ELF-1 (cell line): ENCODE measurements at regions not wholly inside any gene's neighbourhood (a gene's known extent, or its start where the extent isn't known, plus 50 kb on each side); places are given as distances from the start of the nearest gene placed in this dataset.

Source experiments
- DNase-seq: peaks from one replicate; pipeline ENCODE4 v3.0.0-alpha.2; 2016; ENCODE audit warnings: low read depth, low spot score

GRCh38 chr5:17761326-17761725, 127.1 kb downstream of the TAF11L14 start:
- DNase-seq: no peak

GRCh38 chr5:17763301-17763700, 129.0 kb downstream of the TAF11L14 start:
- no peak for DNase-seq

GRCh38 chr5:17766031-17766430, 131.8 kb downstream of the TAF11L14 start:
- no peak for DNase-seq

GRCh38 chr5:17769277-17769676, 135.0 kb downstream of the TAF11L14 start:
- DNase-seq: no peak

DNA sequence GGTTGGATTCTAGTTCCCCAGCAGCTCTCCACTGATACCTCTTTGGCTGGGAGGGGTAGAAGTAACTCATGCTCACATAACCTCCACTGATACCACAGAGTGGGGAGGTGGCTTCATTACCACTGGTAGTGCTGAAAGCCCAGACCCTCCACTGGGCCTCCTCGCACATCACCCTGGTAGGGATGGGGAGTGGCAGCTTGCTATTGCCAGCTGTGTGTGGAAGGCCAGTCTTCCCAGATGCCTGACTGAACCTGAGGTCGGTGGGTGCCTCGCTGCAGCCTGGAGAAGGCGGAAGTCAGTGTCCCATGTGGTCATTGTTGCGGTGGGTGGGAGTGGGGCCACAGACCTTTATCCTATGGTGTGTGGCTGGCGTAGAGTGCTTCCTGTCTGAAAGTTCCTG, 138.0 kb downstream of the TAF11L14 start:
- DNase-seq: no peak

DNA sequence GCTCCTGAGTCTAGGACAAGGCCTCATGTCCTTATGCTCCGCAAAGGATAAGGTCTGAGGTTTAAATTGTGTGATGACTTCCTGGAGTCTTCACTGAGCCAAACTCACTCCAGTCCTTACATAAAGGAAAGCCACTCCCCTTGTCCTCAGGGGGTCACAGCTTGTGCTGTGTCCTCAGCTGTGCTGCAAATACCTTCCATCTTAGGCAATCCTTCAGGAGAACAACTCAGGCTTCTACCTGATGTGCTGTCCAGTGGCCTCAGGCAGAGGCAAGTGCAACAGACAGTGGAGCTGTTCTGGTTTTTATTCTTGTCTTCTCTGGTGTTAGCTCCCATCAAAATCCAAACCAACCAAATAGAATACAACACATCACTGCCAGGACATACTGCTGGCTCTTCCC, 151.5 kb downstream of the TAF11L14 start:
- peak; percentile 75 for DNase-seq

DNA sequence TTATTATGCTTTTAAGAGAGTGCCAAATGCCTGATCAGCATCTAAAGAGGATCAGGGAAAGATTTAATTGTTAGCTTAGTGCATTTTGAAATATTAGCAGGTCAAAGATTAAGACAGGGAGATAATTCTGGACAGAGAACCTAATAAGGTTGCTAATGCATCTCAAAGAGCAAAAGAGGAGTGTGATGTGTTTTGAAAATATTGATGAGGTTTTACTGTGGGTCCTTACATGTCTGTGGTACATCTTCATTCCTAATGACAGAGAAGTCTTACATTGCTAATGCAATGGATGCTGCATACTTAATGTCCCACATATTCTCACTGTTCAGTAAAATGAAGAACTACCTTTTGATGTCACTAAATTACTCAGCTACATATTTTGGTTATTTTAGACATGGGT, 154.1 kb downstream of the TAF11L14 start:
- no peak for DNase-seq

DNA sequence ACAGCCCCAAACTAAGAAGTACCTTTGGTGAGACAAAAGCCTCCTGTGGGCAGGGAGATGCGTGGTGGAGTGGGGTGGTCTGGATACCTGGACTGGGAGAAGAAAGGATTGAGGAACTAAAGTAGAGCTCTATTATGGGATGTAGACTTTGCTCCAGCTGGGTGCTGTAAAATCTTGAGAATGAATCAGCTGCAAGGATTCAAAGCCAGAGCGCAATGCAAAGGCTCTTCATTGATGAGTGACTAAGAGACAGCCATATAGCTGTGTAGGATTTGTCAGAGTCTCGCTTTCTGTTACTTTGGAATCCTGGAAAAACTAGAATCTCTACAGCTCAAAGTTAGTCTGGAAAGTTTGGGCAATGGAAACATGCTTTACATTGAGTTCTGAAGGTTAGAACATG, 159.9 kb downstream of the TAF11L14 start:
- no peak for DNase-seq

- no peak for DNase-seq
These were observed 160.6 kb downstream of the TAF11L14 start for GRCh38 chr5:17794815-17795214.

- DNase-seq: no peak
These were observed 161.9 kb downstream of the TAF11L14 start for GRCh38 chr5:17796142-17796541.

DNA sequence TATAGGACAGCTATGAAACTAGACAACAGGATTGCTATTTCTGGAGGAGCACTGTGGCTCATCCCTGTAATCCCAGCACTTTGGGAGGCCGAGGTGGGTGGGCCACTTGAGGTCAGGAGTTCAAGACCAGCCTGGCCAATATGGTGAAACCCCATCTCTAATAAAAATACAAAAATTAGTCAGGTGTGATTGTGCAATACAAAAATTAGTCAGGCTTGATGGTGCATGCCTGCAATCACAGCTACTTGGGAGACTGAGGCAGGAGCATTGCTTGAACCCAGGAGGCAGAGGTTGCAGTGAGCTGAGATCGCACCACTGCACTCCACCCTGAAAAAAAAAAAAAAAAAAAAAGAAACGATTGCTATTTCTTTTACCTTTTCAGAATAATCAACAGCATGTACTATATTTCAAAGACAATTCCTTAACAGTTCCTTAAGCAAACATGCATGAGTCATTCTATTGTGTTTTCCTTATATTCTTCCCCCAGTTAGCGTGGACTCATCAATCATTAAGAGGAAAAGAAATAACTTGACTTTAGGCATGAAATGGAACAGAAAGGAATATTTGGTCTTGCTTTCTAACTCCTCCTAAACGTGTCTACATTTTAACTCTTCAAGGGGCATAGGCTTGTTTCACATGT, 162.6 kb downstream of the TAF11L14 start:
- no peak for DNase-seq

DNA sequence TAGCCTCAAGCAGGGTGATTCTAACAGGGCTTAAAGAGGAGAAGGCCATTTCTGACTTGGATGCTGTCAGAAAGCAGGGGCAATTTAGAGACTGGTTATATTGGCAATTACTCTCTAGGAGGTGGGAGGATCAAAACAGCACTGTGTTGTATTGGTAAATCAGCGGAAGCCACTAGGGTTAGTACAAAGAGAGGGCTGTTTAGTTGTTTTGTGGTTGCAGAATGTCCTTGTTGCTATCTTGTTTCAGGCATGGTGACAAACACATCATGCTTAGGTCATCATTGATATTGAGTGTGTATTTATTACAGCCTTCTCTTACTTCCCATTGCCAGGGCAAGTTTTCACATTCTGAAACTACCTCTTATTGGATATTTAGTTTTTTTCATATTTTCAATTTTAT, 165.3 kb downstream of the TAF11L14 start:
- peak; percentile 4 for DNase-seq

DNA sequence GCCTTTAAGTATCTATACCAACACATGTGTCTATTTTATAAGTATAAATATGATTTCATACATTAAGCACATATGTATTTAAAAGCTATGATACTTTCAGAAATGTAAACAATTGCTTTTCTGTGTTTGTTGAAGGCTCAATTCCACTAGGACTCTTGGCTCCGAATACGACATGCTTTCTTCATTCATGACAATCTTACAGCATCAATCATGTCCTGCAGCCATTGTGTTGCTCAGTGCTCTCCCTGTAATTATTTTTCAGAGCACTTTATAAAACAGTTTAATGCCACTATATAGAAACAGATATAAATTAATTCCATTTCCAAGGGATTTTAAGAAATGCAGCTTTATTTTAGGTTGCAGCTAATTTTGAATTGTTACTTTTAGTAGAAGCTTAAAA, 167.3 kb downstream of the TAF11L14 start:
- no peak for DNase-seq

DNA sequence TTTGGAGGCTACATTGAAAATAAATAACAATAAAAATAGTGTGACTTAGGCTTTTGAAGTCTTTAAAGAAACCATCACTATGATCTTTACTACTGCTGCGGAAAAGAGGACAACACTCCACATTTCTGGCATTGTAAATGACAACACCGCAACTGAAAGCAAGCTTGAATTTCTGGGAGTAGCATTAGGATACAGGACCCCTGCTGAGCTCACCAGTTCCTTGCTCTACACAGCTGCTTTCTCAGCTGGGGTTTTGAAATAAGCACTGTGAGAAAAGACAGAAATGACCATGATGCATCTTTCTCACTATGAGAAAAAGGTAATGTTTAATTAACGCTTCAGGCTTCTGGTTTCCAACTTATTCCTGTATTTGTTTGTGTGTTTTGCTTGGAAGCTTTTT, 168.0 kb downstream of the TAF11L14 start:
- DNase-seq: peak; percentile 6

DNA sequence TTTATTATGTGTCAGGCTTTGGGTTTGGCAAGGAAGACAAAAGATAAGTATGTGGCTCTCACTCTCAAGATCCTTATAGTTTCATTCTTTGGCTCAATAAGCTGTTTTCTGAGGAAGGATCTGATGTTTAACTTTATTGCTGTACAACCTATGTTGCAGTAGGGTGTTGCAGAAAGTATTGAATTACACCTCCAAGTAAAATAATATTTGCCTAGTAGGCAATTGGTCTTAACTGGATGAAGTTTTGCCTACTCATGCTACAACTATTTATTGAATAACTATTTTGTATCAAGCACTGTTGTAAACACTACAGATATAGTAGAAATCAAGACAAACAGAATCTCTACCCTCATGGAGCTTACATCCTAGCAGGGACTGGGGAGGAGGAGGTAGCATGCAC, 169.7 kb downstream of the TAF11L14 start:
- DNase-seq: no peak

DNA sequence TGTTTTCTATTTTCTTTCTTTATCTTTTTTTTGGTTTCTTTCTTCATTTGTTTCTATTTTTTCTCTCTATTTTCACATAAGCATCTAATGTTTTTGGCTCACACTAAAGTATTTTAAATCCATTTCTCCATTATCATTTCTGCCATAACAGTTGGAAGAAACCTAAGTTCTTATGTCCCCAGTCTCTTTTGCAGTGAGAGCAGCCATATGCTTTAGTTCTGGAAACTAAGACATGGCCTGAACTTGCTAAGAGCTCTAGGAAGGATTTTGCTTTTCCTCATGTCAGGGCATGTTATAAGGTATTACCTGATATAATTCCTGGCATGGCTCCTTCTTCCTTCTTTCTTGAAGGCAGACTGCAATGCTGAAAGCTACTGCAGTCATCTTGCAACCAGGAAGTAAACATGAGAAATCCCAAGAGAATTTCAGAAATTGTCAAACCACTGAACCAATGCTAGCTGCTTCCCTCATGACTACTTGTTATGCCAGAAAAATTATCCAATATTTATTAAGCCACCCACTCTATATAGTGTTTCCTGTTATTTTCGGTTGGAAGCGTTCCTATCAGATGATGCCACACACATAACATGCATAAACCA, 171.1 kb downstream of the TAF11L14 start:
- no peak for DNase-seq

DNA sequence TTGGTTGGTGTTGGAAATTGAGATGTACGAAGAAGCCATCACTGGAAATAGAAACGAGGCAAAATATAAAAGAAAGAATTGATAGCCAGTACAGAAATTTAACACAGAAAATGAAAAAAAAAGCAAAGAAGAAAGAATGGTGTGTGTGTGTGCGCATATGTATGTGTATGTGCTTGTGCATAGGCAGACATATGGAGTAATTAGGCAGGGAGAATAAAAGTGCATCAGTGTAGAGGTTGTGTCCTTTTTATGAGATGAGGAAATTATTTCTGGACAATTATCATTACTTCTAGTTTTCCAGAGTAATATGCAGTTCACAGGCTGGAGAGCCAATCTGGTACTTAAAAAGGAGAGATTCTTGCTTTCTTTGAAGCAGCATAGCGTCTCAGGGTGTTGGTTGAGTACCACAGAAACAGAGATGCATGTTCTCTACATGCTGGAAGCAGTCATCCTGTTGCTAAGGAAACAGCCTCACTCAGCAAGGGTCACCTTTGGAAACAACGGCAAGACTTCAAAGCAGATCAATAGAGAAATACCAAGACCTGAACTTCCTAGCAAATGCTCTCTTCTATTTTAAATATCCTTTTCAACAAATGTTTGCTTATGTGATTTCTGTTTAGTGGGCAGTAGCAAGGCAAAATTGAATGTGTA, 172.7 kb downstream of the TAF11L14 start:
- DNase-seq: no peak

DNA sequence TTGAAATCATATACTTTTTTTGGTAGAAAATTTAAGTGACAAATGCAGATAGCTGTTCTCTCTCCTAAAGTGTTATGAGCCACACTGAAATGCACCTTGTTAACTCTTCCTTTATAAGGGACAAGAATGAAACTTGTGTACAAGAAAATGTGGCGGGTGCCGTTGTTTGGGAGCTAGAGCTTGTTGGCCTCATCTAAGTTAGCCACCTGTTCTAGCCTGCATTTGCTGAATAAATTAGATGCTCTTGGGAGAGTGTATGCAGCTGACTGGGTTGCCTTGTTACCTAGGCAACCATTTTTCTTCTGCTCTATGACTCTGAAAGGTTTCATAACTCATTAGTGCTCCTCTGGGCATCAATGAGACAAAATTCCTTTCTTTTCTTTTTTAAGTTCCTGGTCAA, 174.3 kb downstream of the TAF11L14 start:
- no peak for DNase-seq

GRCh38 chr5:17810734-17811133, 176.5 kb downstream of the TAF11L14 start:
- DNase-seq: no peak

- no peak for DNase-seq
These were observed 179.0 kb downstream of the TAF11L14 start for GRCh38 chr5:17813214-17813613.

GRCh38 chr5:17816505-17816904, 182.2 kb downstream of the TAF11L14 start:
- DNase-seq: no peak

DNA sequence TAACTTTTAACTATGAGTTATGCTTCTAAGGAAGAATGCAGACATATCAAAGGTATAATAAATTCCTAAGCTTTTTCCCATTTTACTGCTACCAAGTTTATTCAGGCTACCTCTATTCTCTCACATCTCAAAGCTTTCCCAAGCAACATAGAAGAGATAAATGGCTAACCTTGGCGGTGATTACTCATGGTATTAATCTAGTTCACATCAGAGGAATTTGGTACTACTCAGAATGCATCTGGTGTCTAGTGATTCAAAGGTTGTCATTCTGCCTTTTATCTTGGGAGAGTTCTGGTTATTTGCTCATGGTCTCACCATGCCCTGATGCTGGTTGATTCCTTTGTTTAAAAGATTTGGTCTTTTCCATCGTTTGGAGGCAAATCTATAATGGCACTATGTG, 182.7 kb downstream of the TAF11L14 start:
- DNase-seq: no peak

GRCh38 chr5:17817990-17818389, 183.7 kb downstream of the TAF11L14 start:
- DNase-seq: no peak
